Caco-2 (cell line): ENCODE measurements at regions not wholly inside any gene's neighbourhood (a gene's known extent, or its start where the extent isn't known, plus 50 kb on each side); places are given as distances from the start of the nearest gene placed in this dataset.

Experiments used
- BruUV-seq: library from RNA; stranded (reverse); fragments of 400-500 nt; replicated peaks from 2 replicates; lab custom pipeline; 2021; lab: Mats Ljungman, UMichigan
- CTCF ChIA-PET: fragments of 300-600 bp; sonication (Branson Sonifier 250); formaldehyde crosslinking; loops from one replicate; lab custom pipeline; 2022; ENCODE audit warnings: antibody characterized with exemption; lab: Charles Lee
- POLR2A ChIA-PET: fragments of 300-600 bp; sonication (Branson Sonifier 250); formaldehyde crosslinking; loops from one replicate; lab custom pipeline; 2022; ENCODE audit warnings: antibody characterized with exemption; lab: Charles Lee
- DNase-seq, 2 experiments: peaks; one replicate each; pipeline versions ENCODE4 v3.0.0 to v3.0.0-alpha.2; 2020 to 2022
- H3K27me3 ChIP-seq: replicated peaks from 2 replicates; pipeline ENCODE4 v1.6.0; 2011; ENCODE audit warnings: low read length; ENCODE audit not compliant: control insufficient read depth, insufficient read depth
- H3K36me3 ChIP-seq: 2 replicates; pipeline ENCODE4 v1.5.1; 2011; ENCODE audit warnings: low read length; ENCODE audit not compliant: control insufficient read depth, insufficient read depth
- H3K4me1 ChIP-seq: fragments of 250-450 bp; sonication (Bioruptor Pico); 2 replicates; pipeline ENCODE4 v1.5.1; 2020; ENCODE audit warnings: mild to moderate bottlenecking
- H3K4me3 ChIP-seq: 2 replicates; pipeline ENCODE4 v1.5.1; 2011; ENCODE audit warnings: low read depth, mild to moderate bottlenecking, control low read depth, low read length
- H3K9me3 ChIP-seq: fragments of 250-450 bp; sonication (Bioruptor Pico); 2 replicates; pipeline ENCODE4 v1.5.1; 2020; ENCODE audit warnings: mild to moderate bottlenecking, moderate library complexity
- H3K27ac Mint-ChIP-seq: one replicate; pipeline ENCODE4 v1.8.0; 2022; ENCODE audit warnings: mixed read lengths; ENCODE audit not compliant: unreplicated experiment
- H3K27me3 Mint-ChIP-seq: one replicate; pipeline ENCODE4 v1.8.0; 2022; ENCODE audit warnings: mixed read lengths; ENCODE audit not compliant: insufficient read depth, unreplicated experiment
- H3K36me3 Mint-ChIP-seq: one replicate; pipeline ENCODE4 v1.8.0; 2022; ENCODE audit warnings: mild to moderate bottlenecking, mixed read lengths; ENCODE audit not compliant: insufficient read depth, unreplicated experiment
- H3K4me1 Mint-ChIP-seq: one replicate; pipeline ENCODE4 v1.8.0; 2022; ENCODE audit warnings: low read depth, mixed read lengths; ENCODE audit not compliant: unreplicated experiment
- H3K4me3 Mint-ChIP-seq: one replicate; pipeline ENCODE4 v1.8.0; 2022; ENCODE audit warnings: mild to moderate bottlenecking, moderate library complexity, mixed read lengths; ENCODE audit not compliant: unreplicated experiment
- H3K9me3 Mint-ChIP-seq: one replicate; pipeline ENCODE4 v1.8.0; 2022; ENCODE audit warnings: mixed read lengths; ENCODE audit not compliant: unreplicated experiment
- intact Hi-C: fragments of 100-400 bp; cut with micrococcal nuclease; formaldehyde crosslinking; loops from one replicate; pipeline ENCODE4 v1.10.0; 2022; ENCODE audit not compliant: unreplicated experiment
- TF ChIP-seq, protein P1 (sequence below), 2 experiments: fragments of 200-600 bp in 1 of 2; IDR thresholded peaks; 1 replicate in 1 of 2; 2 replicates in 1 of 2; pipeline versions ENCODE4 v1.5.1 to v1.8.0; 2011 to 2022; ENCODE audit warnings: antibody characterized with exemption in 1 of 2, control low read depth in 1 of 2, inconsistent platforms in 1 of 2, low read depth in 1 of 2, low read length in 1 of 2, mild to moderate bottlenecking in 1 of 2, moderate library complexity in 1 of 2; ENCODE audit not compliant: insufficient read depth in 1 of 2, severe bottlenecking in 1 of 2, unreplicated experiment in 1 of 2

DNA sequence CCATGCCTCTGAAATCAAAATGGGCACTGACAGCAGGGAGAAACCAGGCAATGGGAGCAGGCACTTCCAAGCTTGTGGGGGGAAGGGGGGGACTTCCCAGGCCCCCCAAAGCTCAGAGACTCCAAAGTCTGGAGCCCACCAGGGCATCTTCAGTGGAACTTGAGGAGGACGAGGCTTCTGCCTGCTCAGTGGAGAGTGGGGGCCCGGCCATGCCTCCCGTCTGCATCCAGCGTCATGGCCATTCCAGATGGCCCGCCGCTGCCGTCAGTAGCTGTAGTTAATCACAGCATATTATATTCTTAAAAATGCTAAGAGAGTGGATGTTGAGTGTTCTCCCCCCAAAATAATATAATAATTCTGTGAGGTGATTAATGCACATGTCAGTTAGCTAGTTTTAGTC, 315.2 kb downstream of the KCNJ2 start:
- H3K4me3 Mint-ChIP-seq: no peak overlapping the region
- no peak for DNase-seq
- no peaks in the 10 kb centered on the region for H3K27me3 Mint-ChIP-seq
- H3K36me3 ChIP-seq: no peaks in the 10 kb centered on the region
- BruUV-seq: no TSS peak
- H3K4me1 Mint-ChIP-seq: no peaks in the 10 kb centered on the region
- peaks cover 14% of the 10 kb centered on the region for H3K9me3 ChIP-seq
- ChIA-PET POLR2A (no interaction called here), CTCF (no interaction called here)
- TF ChIP-seq, protein P1, sequence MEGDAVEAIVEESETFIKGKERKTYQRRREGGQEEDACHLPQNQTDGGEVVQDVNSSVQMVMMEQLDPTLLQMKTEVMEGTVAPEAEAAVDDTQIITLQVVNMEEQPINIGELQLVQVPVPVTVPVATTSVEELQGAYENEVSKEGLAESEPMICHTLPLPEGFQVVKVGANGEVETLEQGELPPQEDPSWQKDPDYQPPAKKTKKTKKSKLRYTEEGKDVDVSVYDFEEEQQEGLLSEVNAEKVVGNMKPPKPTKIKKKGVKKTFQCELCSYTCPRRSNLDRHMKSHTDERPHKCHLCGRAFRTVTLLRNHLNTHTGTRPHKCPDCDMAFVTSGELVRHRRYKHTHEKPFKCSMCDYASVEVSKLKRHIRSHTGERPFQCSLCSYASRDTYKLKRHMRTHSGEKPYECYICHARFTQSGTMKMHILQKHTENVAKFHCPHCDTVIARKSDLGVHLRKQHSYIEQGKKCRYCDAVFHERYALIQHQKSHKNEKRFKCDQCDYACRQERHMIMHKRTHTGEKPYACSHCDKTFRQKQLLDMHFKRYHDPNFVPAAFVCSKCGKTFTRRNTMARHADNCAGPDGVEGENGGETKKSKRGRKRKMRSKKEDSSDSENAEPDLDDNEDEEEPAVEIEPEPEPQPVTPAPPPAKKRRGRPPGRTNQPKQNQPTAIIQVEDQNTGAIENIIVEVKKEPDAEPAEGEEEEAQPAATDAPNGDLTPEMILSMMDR (IDR thresholded peaks at IDR 0.05; ENCODE audit: insufficient read depth in 1 of 2, low read depth in 1 of 2, low read length in 1 of 2, severe bottlenecking in 1 of 2, unreplicated experiment in 1 of 2): no peak
- H3K27ac Mint-ChIP-seq: no peak overlapping the region
- H3K27me3 ChIP-seq: no peaks in the 10 kb centered on the region
- H3K36me3 Mint-ChIP-seq: no peaks in the 10 kb centered on the region
- H3K9me3 Mint-ChIP-seq: peaks cover 11% of the 10 kb centered on the region
- no peaks in the 10 kb centered on the region for H3K4me1 ChIP-seq
- no peak overlapping the region for H3K4me3 ChIP-seq
- intact Hi-C loops: no loop called here

DNA sequence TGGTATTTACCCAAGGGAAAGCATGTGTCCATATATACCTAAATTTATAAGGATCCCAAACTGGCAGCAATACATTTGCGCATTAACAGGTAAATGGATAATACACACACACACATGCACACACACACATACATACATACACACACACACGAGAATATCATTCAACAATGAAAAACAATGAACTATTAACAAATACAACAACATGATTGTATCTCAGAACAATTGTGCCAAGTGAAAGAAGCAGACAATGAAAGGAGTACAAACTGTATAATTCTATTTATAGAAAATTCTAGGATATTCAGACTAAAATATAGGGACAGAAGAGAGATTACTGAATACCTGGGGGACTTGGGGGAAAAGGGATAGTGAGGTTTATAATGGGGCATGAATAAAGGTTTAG, 323.0 kb downstream of the KCNJ2 start:
- no peaks in the 10 kb centered on the region for H3K36me3 ChIP-seq
- H3K4me3 ChIP-seq: no peak overlapping the region
- intact Hi-C loops: no loop called here
- H3K4me1 ChIP-seq: no peaks in the 10 kb centered on the region
- Mint-ChIP-seq H3K36me3 (no peaks in the 10 kb centered on the region), H3K27me3 (no peaks in the 10 kb centered on the region), H3K4me1 (no peaks in the 10 kb centered on the region), H3K27ac (no peak overlapping the region), H3K4me3 (no peak overlapping the region), H3K9me3 (no peaks in the 10 kb centered on the region)
- no peak for DNase-seq
- no peaks in the 10 kb centered on the region for H3K27me3 ChIP-seq
- TF ChIP-seq, protein P1 (IDR thresholded peaks at IDR 0.05; ENCODE audit: insufficient read depth in 1 of 2, low read depth in 1 of 2, low read length in 1 of 2, severe bottlenecking in 1 of 2, unreplicated experiment in 1 of 2): no peak
- ChIA-PET POLR2A (no interaction called here), CTCF (no interaction called here)
- no peaks in the 10 kb centered on the region for H3K9me3 ChIP-seq
- no TSS peak for BruUV-seq

DNA sequence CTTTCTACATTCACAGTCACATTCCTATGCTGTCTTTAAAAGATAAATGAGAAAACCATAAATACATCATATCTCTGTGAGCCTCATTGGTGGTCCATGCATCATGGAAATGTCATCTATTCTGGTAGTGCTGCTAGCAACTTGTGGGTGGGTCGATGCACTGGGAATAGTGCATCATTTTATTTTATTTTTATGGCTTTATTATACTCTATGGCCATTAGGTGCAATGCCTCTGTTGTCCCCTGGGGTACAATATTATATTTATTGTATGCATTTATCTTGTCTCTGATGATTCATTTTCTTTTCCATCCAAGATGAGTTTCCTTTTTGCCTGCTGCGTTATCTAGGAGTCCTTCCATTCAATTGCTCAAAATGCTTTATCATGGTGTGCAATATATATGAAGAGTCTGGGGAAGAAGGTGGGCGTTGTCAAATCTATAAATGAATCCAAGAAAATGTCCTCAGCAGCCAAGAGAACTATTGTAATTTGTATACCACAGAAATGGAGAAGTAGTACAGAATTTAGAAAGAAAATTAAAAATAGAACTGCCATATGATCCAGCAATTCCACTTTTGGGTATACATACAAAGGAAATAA, 324.0 kb downstream of the KCNJ2 start:
- ChIA-PET CTCF (no interaction called here), POLR2A (no interaction called here)
- Histone ChIP-seq H3K36me3 (no peaks in the 10 kb centered on the region), H3K4me3 (no peak overlapping the region), H3K4me1 (no peaks in the 10 kb centered on the region), H3K9me3 (no peaks in the 10 kb centered on the region), H3K27me3 (no peaks in the 10 kb centered on the region)
- Mint-ChIP-seq H3K4me3 (no peak overlapping the region), H3K4me1 (no peaks in the 10 kb centered on the region), H3K36me3 (no peaks in the 10 kb centered on the region), H3K27ac (no peak overlapping the region), H3K9me3 (no peaks in the 10 kb centered on the region), H3K27me3 (no peaks in the 10 kb centered on the region)
- TF ChIP-seq, protein P1 (IDR thresholded peaks at IDR 0.05; ENCODE audit: insufficient read depth in 1 of 2, low read depth in 1 of 2, low read length in 1 of 2, severe bottlenecking in 1 of 2, unreplicated experiment in 1 of 2): peak in 1 of 2 experiments; percentile 1
- no TSS peak for BruUV-seq
- intact Hi-C loops: no loop called here
- DNase-seq: no peak
